Activated B cell treated with CpG ODN at 0.5 μM for 24 hours (primary cell): ENCODE measurements at regions not wholly inside any gene's neighbourhood (a gene's known extent, or its start where the extent isn't known, plus 50 kb on each side); places are given as distances from the start of the nearest gene placed in this dataset.

Source experiments
- ATAC-seq: fragments of 200-7000 bp; cut with Tn5 transposase; one replicate; pipeline ENCODE4 v1.10.0; 2021; ENCODE audit warnings: low read depth, mild to moderate bottlenecking, moderate library complexity
- CTCF ChIA-PET: fragments of 350-600 bp; sonication (Branson Sonifier 250); formaldehyde crosslinking; loops from one replicate; lab custom pipeline; 2021; ENCODE audit warnings: antibody characterized with exemption; lab: Charles Lee
- POLR2A ChIA-PET: fragments of 350-600 bp; sonication (Branson Sonifier 250); formaldehyde crosslinking; loops from one replicate; lab custom pipeline; 2021; ENCODE audit warnings: antibody characterized with exemption; lab: Charles Lee
- DNase-seq: peaks from one replicate; pipeline ENCODE4 v3.0.0; 2022
- H3K27ac Mint-ChIP-seq: one replicate; pipeline ENCODE4 v1.8.0; 2020; ENCODE audit warnings: mixed read lengths
- H3K27me3 Mint-ChIP-seq: one replicate; pipeline ENCODE4 v1.8.0; 2021; ENCODE audit warnings: mixed read lengths
- H3K36me3 Mint-ChIP-seq: one replicate; pipeline ENCODE4 v1.8.0; 2021; ENCODE audit warnings: low read depth, mixed read lengths
- H3K4me1 Mint-ChIP-seq: one replicate; pipeline ENCODE4 v1.8.0; 2021; ENCODE audit warnings: mixed read lengths
- H3K4me3 Mint-ChIP-seq: one replicate; pipeline ENCODE4 v1.8.0; 2020; ENCODE audit warnings: mild to moderate bottlenecking, mixed read lengths
- H3K9me3 Mint-ChIP-seq: one replicate; pipeline ENCODE4 v1.8.0; 2020; ENCODE audit warnings: mixed read lengths
- CTCF ChIP-seq: fragments of 200-600 bp; IDR thresholded peaks from one replicate; pipeline ENCODE4 v1.8.0; 2022; ENCODE audit warnings: antibody characterized with exemption, mild to moderate bottlenecking
- intact Hi-C: fragments of 100-400 bp; cut with micrococcal nuclease; formaldehyde crosslinking; loops from one replicate; pipeline ENCODE4 v1.15.1; 2024

- no peak overlapping the region for H3K27ac Mint-ChIP-seq
- no peaks in the 10 kb centered on the region for H3K4me1 Mint-ChIP-seq
- no peaks in the 10 kb centered on the region for H3K9me3 Mint-ChIP-seq
- no peaks in the 10 kb centered on the region for H3K36me3 Mint-ChIP-seq
- H3K4me3 Mint-ChIP-seq: no peak overlapping the region
- ChIA-PET POLR2A (no interaction called here), CTCF (no interaction called here)
- no peak for TF ChIP-seq CTCF
- intact Hi-C loops: no loop called here
- ATAC-seq (no peak), DNase-seq (no peak)
- H3K27me3 Mint-ChIP-seq: no peaks in the 10 kb centered on the region
Measured at GRCh38 chrX:84893897-84894296, 109.8 kb upstream of the APOOL start.

- intact Hi-C loops: no loop called here
- Mint-ChIP-seq H3K36me3 (no peaks in the 10 kb centered on the region), H3K27ac (no peak overlapping the region), H3K9me3 (no peaks in the 10 kb centered on the region), H3K4me3 (no peak overlapping the region), H3K27me3 (no peaks in the 10 kb centered on the region), H3K4me1 (no peaks in the 10 kb centered on the region)
- TF ChIP-seq CTCF: no peak
- DNase-seq (no peak), ATAC-seq (no peak)
- POLR2A ChIA-PET: no interaction called here
- CTCF ChIA-PET: no interaction called here
Measured at GRCh38 chrX:84907324-84907968, 96.2 kb upstream of the APOOL start.

GRCh38 chrX:84909151-84909550, 94.5 kb upstream of the APOOL start:
- no peaks in the 10 kb centered on the region for H3K4me1 Mint-ChIP-seq
- ChIA-PET CTCF (no interaction called here), POLR2A (no interaction called here)
- DNase-seq (no peak), ATAC-seq (no peak)
- H3K36me3 Mint-ChIP-seq: no peaks in the 10 kb centered on the region
- TF ChIP-seq CTCF: no peak
- no peak overlapping the region for H3K4me3 Mint-ChIP-seq
- no peaks in the 10 kb centered on the region for H3K27me3 Mint-ChIP-seq
- H3K9me3 Mint-ChIP-seq: no peaks in the 10 kb centered on the region
- intact Hi-C loops: no loop called here
- no peak overlapping the region for H3K27ac Mint-ChIP-seq

- Mint-ChIP-seq H3K4me1 (no peaks in the 10 kb centered on the region), H3K4me3 (no peak overlapping the region), H3K27ac (no peak overlapping the region), H3K27me3 (no peaks in the 10 kb centered on the region), H3K36me3 (no peaks in the 10 kb centered on the region), H3K9me3 (peaks cover 4% of the 10 kb centered on the region)
- TF ChIP-seq CTCF: no peak
- DNase-seq (no peak), ATAC-seq (no peak)
- intact Hi-C loops: no loop called here
- CTCF ChIA-PET: no interaction called here
- POLR2A ChIA-PET: no interaction called here
Measured at GRCh38 chrX:84924624-84925023, 79.1 kb upstream of the APOOL start.

GRCh38 chrX:84932814-84933213, 70.9 kb upstream of the APOOL start:
- no peaks in the 10 kb centered on the region for H3K9me3 Mint-ChIP-seq
- DNase-seq: no peak
- H3K4me3 Mint-ChIP-seq: no peak overlapping the region
- TF ChIP-seq CTCF: no peak
- no peak overlapping the region for H3K27ac Mint-ChIP-seq
- H3K27me3 Mint-ChIP-seq: no peaks in the 10 kb centered on the region
- no peak for ATAC-seq
- H3K4me1 Mint-ChIP-seq: no peaks in the 10 kb centered on the region
- H3K36me3 Mint-ChIP-seq: no peaks in the 10 kb centered on the region
- ChIA-PET CTCF (no interaction called here), POLR2A (no interaction called here)
- intact Hi-C loops: no loop called here
